Neutrophil (primary cell): ENCODE measurements at regions not wholly inside any gene's neighbourhood (a gene's known extent, or its start where the extent isn't known, plus 50 kb on each side); places are given as distances from the start of the nearest gene placed in this dataset.

Experiments used
- H3K27ac ChIP-seq: fragments of 200-600 bp; sonication (generic); 2 replicates; pipeline ENCODE4 v1.5.1; 2016; ENCODE audit warnings: mild to moderate bottlenecking, moderate library complexity
- H3K27me3 ChIP-seq: fragments of 200-600 bp; sonication (generic); 2 replicates; pipeline ENCODE4 v1.6.0; 2016; ENCODE audit warnings: mild to moderate bottlenecking
- H3K36me3 ChIP-seq: fragments of 200-600 bp; sonication (generic); 2 replicates; pipeline ENCODE4 v1.5.1; 2017
- H3K4me1 ChIP-seq, 2 experiments: fragments of 200-600 bp in 1 of 2; sonication (generic) in 1 of 2; 1 replicate in 1 of 2; 2 replicates in 1 of 2; pipeline versions ENCODE4 v1.5.1 to v1.6.1; 2013 to 2016; ENCODE audit warnings: low read depth in 1 of 2, low read length in 1 of 2, mild to moderate bottlenecking in 1 of 2, moderate library complexity in 1 of 2; ENCODE audit not compliant: control insufficient read depth in 1 of 2, insufficient read depth in 1 of 2
- H3K4me3 ChIP-seq, 2 experiments: fragments of 200-600 bp in 1 of 2; sonication (generic) in 1 of 2; 1 replicate in 1 of 2; 2 replicates in 1 of 2; pipeline ENCODE4 v1.5.1; 2013 to 2016; ENCODE audit warnings: low read depth in 1 of 2, low read length in 1 of 2, mild to moderate bottlenecking in 1 of 2, moderate library complexity in 1 of 2
- H3K9me3 ChIP-seq: fragments of 200-600 bp; sonication (generic); 2 replicates; pipeline ENCODE4 v1.5.1; 2016
- CTCF ChIP-seq: fragments of 200-600 bp; sonication (generic); IDR thresholded peaks from 2 replicates; pipeline ENCODE4 v1.5.1; 2016; ENCODE audit warnings: antibody characterized with exemption

- Histone ChIP-seq H3K9me3 (no peaks in the 10 kb centered on the region), H3K27ac (no peak overlapping the region), H3K4me1 (no peaks in the 10 kb centered on the region), H3K4me3 (no peak overlapping the region), H3K27me3 (no peaks in the 10 kb centered on the region), H3K36me3 (no peaks in the 10 kb centered on the region)
- TF ChIP-seq CTCF: no peak
These were observed 507.5 kb upstream of the STXBP6 start for GRCh38 chr14:25557466-25557865.

- Histone ChIP-seq H3K4me1 (no peaks in the 10 kb centered on the region), H3K36me3 (no peaks in the 10 kb centered on the region), H3K4me3 (no peak overlapping the region), H3K27ac (no peak overlapping the region), H3K27me3 (no peaks in the 10 kb centered on the region), H3K9me3 (no peaks in the 10 kb centered on the region)
- no peak for TF ChIP-seq CTCF
These were observed 502.9 kb upstream of the STXBP6 start for GRCh38 chr14:25552826-25553225.

GRCh38 chr14:25551674-25552073 lies 501.7 kb upstream of the STXBP6 start:
- Histone ChIP-seq H3K27me3 (no peaks in the 10 kb centered on the region), H3K4me3 (no peak overlapping the region), H3K27ac (no peak overlapping the region), H3K4me1 (no peaks in the 10 kb centered on the region), H3K36me3 (no peaks in the 10 kb centered on the region), H3K9me3 (no peaks in the 10 kb centered on the region)
- no peak for TF ChIP-seq CTCF

- Histone ChIP-seq H3K4me3 (no peak overlapping the region), H3K36me3 (no peaks in the 10 kb centered on the region), H3K4me1 (no peaks in the 10 kb centered on the region), H3K27me3 (no peaks in the 10 kb centered on the region), H3K27ac (no peak overlapping the region), H3K9me3 (no peaks in the 10 kb centered on the region)
- TF ChIP-seq CTCF: no peak
These were observed 496.9 kb upstream of the STXBP6 start for GRCh38 chr14:25546826-25547225.

GRCh38 chr14:25537846-25538455 lies 488.0 kb upstream of the STXBP6 start:
- Histone ChIP-seq H3K4me3 (no peak overlapping the region), H3K27ac (no peak overlapping the region), H3K9me3 (no peaks in the 10 kb centered on the region), H3K4me1 (no peaks in the 10 kb centered on the region), H3K36me3 (no peaks in the 10 kb centered on the region), H3K27me3 (no peaks in the 10 kb centered on the region)
- TF ChIP-seq CTCF: no peak

GRCh38 chr14:25526290-25526689 lies 476.3 kb upstream of the STXBP6 start:
- H3K27me3 ChIP-seq: no peaks in the 10 kb centered on the region
- no peak for TF ChIP-seq CTCF
- H3K4me3 ChIP-seq: no peak overlapping the region
- H3K36me3 ChIP-seq: no peaks in the 10 kb centered on the region
- no peaks in the 10 kb centered on the region for H3K4me1 ChIP-seq
- H3K9me3 ChIP-seq: no peaks in the 10 kb centered on the region
- H3K27ac ChIP-seq: no peak overlapping the region
